Astrocyte of the cerebellum (primary cell): ENCODE measurements at regions not wholly inside any gene's neighbourhood (a gene's known extent, or its start where the extent isn't known, plus 50 kb on each side); places are given as distances from the start of the nearest gene placed in this dataset.

Experiments
- DNase-seq: peaks from one replicate; pipeline ENCODE4 v3.0.0-alpha.2; 2011; ENCODE audit warnings: low read depth
- H3K4me3 ChIP-seq: 2 replicates; pipeline ENCODE4 v1.5.1; 2011; ENCODE audit warnings: mild to moderate bottlenecking, low read depth, low read length, moderate library complexity
- in situ Hi-C: cut with HindIII; loops from 2 replicates; pipeline ENCODE4 v1.10.0; 2017; ENCODE audit warnings: low sequenced_read_pairs
- TF ChIP-seq, protein P1 (sequence below): IDR thresholded peaks from 2 replicates; pipeline ENCODE4 v1.5.1; 2012; ENCODE audit warnings: low read length, low read depth, moderate library complexity, mild to moderate bottlenecking; ENCODE audit errors: missing control alignments

DNA sequence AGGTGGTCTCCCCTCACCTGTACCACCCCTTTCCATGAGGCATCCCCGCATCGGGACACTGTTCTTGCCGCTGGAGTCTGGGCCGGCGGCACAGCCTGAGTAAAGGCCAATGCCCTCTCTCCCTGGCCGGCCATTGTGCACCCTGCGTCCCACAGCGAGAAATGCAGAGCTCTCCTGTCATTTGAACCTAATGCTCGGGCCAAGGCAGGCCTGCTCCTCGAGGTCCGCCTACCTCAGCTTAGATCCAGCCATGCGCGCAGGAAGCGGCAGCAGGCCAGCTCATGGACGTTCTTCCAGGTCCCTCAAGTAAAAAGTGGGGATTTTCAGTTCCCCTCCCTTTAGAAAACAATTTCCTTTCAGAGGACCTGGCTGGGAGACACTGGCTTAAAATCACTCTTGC, 135.0 kb downstream of the HSD17B3 start:
- in situ Hi-C loops = loop anchor here (5.0 kb wide), 1 partner anchor 35 kb away; no protein-coding TSS in a partner anchor
- DNase-seq = no peak
- TF ChIP-seq, protein P1, sequence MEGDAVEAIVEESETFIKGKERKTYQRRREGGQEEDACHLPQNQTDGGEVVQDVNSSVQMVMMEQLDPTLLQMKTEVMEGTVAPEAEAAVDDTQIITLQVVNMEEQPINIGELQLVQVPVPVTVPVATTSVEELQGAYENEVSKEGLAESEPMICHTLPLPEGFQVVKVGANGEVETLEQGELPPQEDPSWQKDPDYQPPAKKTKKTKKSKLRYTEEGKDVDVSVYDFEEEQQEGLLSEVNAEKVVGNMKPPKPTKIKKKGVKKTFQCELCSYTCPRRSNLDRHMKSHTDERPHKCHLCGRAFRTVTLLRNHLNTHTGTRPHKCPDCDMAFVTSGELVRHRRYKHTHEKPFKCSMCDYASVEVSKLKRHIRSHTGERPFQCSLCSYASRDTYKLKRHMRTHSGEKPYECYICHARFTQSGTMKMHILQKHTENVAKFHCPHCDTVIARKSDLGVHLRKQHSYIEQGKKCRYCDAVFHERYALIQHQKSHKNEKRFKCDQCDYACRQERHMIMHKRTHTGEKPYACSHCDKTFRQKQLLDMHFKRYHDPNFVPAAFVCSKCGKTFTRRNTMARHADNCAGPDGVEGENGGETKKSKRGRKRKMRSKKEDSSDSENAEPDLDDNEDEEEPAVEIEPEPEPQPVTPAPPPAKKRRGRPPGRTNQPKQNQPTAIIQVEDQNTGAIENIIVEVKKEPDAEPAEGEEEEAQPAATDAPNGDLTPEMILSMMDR = no peak
- no peak overlapping the region for H3K4me3 ChIP-seq

DNA sequence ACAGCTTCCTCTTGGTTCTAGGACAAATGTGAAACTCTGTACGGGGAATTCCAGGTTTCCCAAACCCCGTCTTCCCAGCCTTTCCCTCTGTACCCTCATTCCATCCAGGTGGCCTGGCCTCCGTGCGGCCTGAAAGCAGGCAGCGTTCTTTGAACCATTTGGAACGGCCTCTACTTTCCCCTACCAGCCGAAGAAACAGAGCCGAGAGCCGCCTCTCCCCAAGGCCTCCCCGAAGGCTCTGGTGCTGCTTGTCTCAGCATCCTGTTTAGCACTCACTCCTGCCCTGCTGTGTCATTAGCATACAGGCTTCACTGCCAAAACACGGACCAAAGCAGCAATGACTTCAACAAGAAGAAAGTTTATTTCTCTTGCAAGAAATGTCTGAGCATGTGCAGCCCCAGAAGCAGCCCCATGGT, 137.7 kb downstream of the HSD17B3 start:
- TF ChIP-seq, protein P1 = no peak

DNA sequence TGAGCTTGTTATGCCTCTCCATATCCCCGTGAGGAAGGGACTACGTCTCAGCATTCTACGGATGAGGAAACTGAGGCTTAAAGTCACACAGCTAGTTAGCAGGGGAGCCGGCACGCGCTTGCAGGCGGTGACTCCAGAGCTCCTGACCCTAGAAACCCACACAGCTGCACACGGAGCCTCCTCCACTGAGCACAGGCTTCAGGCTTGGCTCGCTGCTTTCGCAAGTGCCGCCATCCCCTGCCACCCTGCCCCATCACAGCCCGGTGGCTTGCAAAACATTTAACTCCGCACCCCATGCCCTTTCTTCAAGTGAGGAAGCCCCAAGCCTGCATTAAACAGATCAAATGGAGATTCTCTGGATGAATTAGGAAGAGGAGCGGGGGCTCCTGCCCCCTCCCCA, 138.3 kb downstream of the HSD17B3 start:
- DNase-seq = no peak
- TF ChIP-seq, protein P1 = no peak
- in situ Hi-C loops = no loop called here
- H3K4me3 ChIP-seq = no peak overlapping the region

More for the DNA sequence above, 137.7 kb downstream of the HSD17B3 start:
- no peak overlapping the region for H3K4me3 ChIP-seq
- in situ Hi-C loops = no loop called here
- DNase-seq = no peak

DNA sequence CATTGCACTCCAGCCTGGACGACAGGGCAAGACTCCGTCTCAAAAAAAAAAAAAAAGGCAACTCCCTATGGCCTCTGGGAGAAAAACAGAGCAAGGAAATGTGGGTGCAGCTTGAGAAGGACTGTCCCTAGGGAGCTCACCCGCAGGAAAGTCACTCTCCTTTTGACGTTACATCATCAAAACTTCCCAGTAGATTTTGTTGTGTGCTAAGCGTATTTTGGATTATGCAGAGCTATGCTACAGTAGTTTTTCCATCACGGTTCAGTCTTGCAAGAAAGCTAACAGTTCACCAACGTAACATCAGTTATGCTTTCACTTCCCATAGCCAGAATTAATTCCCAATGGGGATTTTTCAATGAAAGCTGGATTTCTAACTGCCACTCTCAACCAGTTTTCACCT, 138.8 kb downstream of the HSD17B3 start:
- TF ChIP-seq, protein P1 = no peak
- no peak for DNase-seq
- in situ Hi-C loops = no loop called here
- H3K4me3 ChIP-seq = no peak overlapping the region

DNA sequence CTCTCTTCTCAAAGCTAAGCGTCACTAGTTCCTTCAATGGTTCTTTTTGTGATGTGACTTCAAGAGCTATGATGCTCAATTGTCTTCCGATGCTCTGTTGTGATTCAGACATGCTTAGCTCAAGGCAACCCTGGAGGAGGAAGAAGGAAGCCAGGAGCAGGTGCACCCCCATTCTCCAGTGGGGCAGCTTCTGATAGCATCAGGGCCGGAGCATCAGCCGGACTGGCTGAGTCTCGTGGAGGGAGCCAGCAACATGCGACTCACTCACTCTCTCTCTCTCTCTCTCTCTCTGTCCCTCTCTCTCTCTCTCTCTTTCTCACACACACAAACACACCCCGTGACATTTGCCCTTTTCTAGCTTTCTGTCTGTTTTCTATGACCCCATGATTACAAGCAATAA, 140.2 kb downstream of the HSD17B3 start:
- in situ Hi-C loops = no loop called here
- DNase-seq = no peak
- TF ChIP-seq, protein P1 = no peak
- H3K4me3 ChIP-seq = no peak overlapping the region

GRCh38 chr9:96160866-96161265, 141.1 kb downstream of the HSD17B3 start:
- TF ChIP-seq, protein P1 = no peak
- no peak for DNase-seq
- in situ Hi-C loops = no loop called here
- no peak overlapping the region for H3K4me3 ChIP-seq

DNA sequence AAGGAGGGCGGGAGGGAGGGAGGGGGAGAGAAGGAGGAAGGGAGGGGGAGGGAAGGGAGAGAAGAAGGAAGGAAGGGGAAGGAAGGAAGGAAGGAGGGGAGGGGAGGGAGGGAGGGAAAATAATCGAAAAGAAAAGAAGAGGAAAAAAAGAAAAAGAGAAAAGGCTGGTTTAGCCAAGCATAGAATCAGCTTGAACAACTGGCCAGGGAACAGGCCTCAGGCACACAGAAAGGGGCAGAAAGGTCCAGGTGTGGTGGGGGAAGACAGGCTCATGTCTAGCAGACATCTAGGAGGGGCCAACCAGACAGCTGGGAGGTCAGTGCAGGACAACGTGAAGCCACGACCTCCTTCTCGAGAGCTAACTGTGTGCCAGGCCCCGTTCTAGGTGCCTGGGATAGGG, 141.8 kb downstream of the HSD17B3 start:
- in situ Hi-C loops = no loop called here
- H3K4me3 ChIP-seq = no peak overlapping the region
- DNase-seq = no peak
- TF ChIP-seq, protein P1 = no peak
